Body of pancreas (tissue), 4 donors: ENCODE measurements at regions not wholly inside any gene's neighbourhood (a gene's known extent, or its start where the extent isn't known, plus 50 kb on each side); places are given as distances from the start of the nearest gene placed in this dataset.

Experiments
- ATAC-seq: fragments of 150-250 bp; one replicate; pipeline ENCODE4 v1.9.1; 2016
- DNase-seq, 4 donors: peaks; one replicate each; pipeline ENCODE4 v3.0.0-alpha.2; 2019
- H3K27ac ChIP-seq, 4 donors: fragments of 200-600 bp; sonication (generic); 1 replicate in 3 of 4; 2 replicates in 1 of 4; pipeline versions ENCODE4 v1.5.1 to v1.6.1; 2016 to 2019; ENCODE audit warnings: mild to moderate bottlenecking in 1 of 4, mixed read lengths in 1 of 4, moderate library complexity in 1 of 4
- H3K27me3 ChIP-seq, 2 donors: fragments of 200-600 bp; sonication (generic); one replicate each; pipeline ENCODE4 v1.6.0; 2016; ENCODE audit warnings: mild to moderate bottlenecking in 1 of 2
- H3K36me3 ChIP-seq, 2 donors: fragments of 200-600 bp; sonication (generic); replicated peaks in 1 of 2; 2 replicates each; pipeline ENCODE4 v1.5.1; 2016; ENCODE audit warnings: low read depth in 2 of 2; ENCODE audit not compliant: insufficient read depth in 1 of 2
- H3K4me1 ChIP-seq: fragments of 200-600 bp; sonication (generic); one replicate; pipeline ENCODE4 v1.6.0; 2016
- H3K4me3 ChIP-seq, 2 donors: fragments of 200-600 bp; sonication (generic); 1 replicate in 1 of 2; 2 replicates in 1 of 2; pipeline ENCODE4 v1.5.1; 2016 to 2019
- H3K9me3 ChIP-seq, 3 donors: fragments of 200-600 bp; sonication (generic); 1 replicate in 2 of 3; 2 replicates in 1 of 3; pipeline ENCODE4 v1.5.1; 2016
- CTCF ChIP-seq, 7 experiments: fragments of 450-650 bp in 4 of 7; fragments of 200-600 bp in 3 of 7; sonication (generic) in 3 of 7; IDR thresholded peaks; one replicate each; pipeline ENCODE4 v1.5.1; 2016 to 2019; ENCODE audit warnings: antibody characterized with exemption in 7 of 7
- POLR2A ChIP-seq, 3 donors: fragments of 450-650 bp; IDR thresholded peaks; one replicate each; pipeline ENCODE4 v1.6.1; 2016; ENCODE audit warnings: antibody characterized with exemption in 3 of 3, mild to moderate bottlenecking in 2 of 3
- WGBS, 2 donors: methylation state at CpG; one replicate each; pipeline ENCODE4 v1.1.5; 2017; 5-methylcytosine and 5-hydroxymethylcytosine counted together
- intact Hi-C: fragments of 100-400 bp; cut with DNase I; formaldehyde crosslinking; loops from one replicate; pipeline ENCODE4 v1.15.1; 2023

GRCh38 chr16:18024611-18025010 lies 311.9 kb downstream of the NPIPA8 start:
- Histone ChIP-seq H3K9me3 (no peaks in the 10 kb centered on the region), H3K27me3 (no peaks in the 10 kb centered on the region), H3K27ac (no peak overlapping the region), H3K4me1 (no peaks in the 10 kb centered on the region), H3K4me3 (no peak overlapping the region), H3K36me3 (no peaks in the 10 kb centered on the region)
- no peak for TF ChIP-seq POLR2A (IDR thresholded peaks at IDR 0.05)
- no peak for TF ChIP-seq CTCF (IDR thresholded peaks at IDR 0.05)
- 36 to 37% methylated on average over 6 of the region's 6 CpGs for WGBS, 2 donors
- DNase-seq (no peak), ATAC-seq (no peak)
- intact Hi-C loops = no loop called here

- no peaks in the 10 kb centered on the region for H3K27me3 ChIP-seq
- no peaks in the 10 kb centered on the region for H3K36me3 ChIP-seq
- H3K4me1 ChIP-seq = no peaks in the 10 kb centered on the region
- DNase-seq (no peak), ATAC-seq (no peak)
- H3K4me3 ChIP-seq = no peak overlapping the region
- no peaks in the 10 kb centered on the region for H3K9me3 ChIP-seq
- no peak overlapping the region for H3K27ac ChIP-seq
- WGBS, 2 donors = 63 to 64% methylated on average over 4 of the region's 4 CpGs
- intact Hi-C loops = no loop called here
- TF ChIP-seq CTCF (IDR thresholded peaks at IDR 0.05) = no peak
- TF ChIP-seq POLR2A (IDR thresholded peaks at IDR 0.05) = no peak
These were observed 318.2 kb downstream of the NPIPA8 start for GRCh38 chr16:18018376-18018775.

DNA sequence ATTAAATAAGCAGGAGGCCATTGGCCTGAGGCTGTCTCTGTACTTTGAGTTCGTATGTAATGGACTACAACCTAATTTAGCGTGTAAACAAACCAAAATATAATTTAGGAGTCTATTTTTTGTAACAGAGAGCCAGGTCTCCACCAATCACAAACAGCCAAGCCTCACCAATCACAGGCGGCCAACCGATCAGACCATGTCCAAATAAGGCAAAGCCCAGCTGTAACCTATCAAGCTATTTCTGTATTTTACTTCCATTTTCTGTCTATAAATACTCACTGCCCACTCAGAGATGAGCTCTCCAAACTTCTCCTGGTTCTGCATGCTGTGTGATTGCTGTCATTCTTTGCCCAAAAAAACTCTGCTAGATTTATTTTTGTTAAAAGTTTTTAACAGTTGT lies 322.7 kb downstream of the NPIPA8 start:
- no peak for ATAC-seq
- no peaks in the 10 kb centered on the region for H3K4me1 ChIP-seq
- intact Hi-C loops = no loop called here
- H3K4me3 ChIP-seq = no peak overlapping the region
- 67 to 81% methylated on average over 4 of the region's 4 CpGs for WGBS, 2 donors
- H3K9me3 ChIP-seq = no peaks in the 10 kb centered on the region
- DNase-seq = no peak
- no peak for TF ChIP-seq CTCF (IDR thresholded peaks at IDR 0.05)
- no peak for TF ChIP-seq POLR2A (IDR thresholded peaks at IDR 0.05)
- no peak overlapping the region for H3K27ac ChIP-seq
- H3K27me3 ChIP-seq = no peaks in the 10 kb centered on the region
- no peaks in the 10 kb centered on the region for H3K36me3 ChIP-seq

GRCh38 chr16:18008356-18008755 lies 328.2 kb downstream of the NPIPA8 start:
- intact Hi-C loops = no loop called here
- ATAC-seq = no peak
- Histone ChIP-seq H3K36me3 (no peaks in the 10 kb centered on the region), H3K4me3 (no peak overlapping the region), H3K27ac (no peak overlapping the region), H3K27me3 (no peaks in the 10 kb centered on the region), H3K4me1 (no peaks in the 10 kb centered on the region), H3K9me3 (no peaks in the 10 kb centered on the region)
- TF ChIP-seq POLR2A (IDR thresholded peaks at IDR 0.05) (no peak), CTCF (IDR thresholded peaks at IDR 0.05) (no peak)
- no peak for DNase-seq
- WGBS, 2 donors = 74% methylated on average over 5 of the region's 5 CpGs

DNA sequence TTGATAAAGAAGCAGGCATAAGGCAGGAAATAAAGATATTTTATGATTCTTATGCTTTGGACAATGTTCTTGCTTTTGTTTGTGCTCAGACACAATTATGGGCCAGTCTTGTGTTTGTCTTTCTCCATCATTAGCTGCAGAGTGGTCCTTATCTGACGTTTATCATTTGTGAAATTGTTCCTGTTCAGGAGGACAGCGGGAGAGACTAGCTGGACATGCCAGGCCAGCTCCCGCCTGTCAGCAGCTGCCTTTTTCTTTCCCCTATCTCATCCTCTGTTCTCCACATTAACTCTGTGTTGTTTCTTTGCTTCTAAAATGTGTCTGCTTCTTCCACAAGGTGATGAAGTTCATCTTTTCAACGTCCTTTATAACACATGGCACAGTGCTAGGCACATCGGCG lies 333.5 kb downstream of the NPIPA8 start:
- 39 to 47% methylated on average over 6 of the region's 6 CpGs for WGBS, 2 donors
- Histone ChIP-seq H3K4me3 (no peak overlapping the region), H3K9me3 (no peaks in the 10 kb centered on the region), H3K4me1 (no peaks in the 10 kb centered on the region), H3K36me3 (no peaks in the 10 kb centered on the region), H3K27me3 (no peaks in the 10 kb centered on the region), H3K27ac (no peak overlapping the region)
- intact Hi-C loops = no loop called here
- no peak for DNase-seq
- no peak for ATAC-seq
- TF ChIP-seq CTCF (IDR thresholded peaks at IDR 0.05) (no peak), POLR2A (IDR thresholded peaks at IDR 0.05) (no peak)
